Endodermal cell (in vitro differentiated cells): ENCODE measurements at regions not wholly inside any gene's neighbourhood (a gene's known extent, or its start where the extent isn't known, plus 50 kb on each side); places are given as distances from the start of the nearest gene placed in this dataset.

Experiments used
- DNase-seq: peaks from one replicate; pipeline ENCODE4 v3.0.0-alpha.2; 2017
- H3K27ac ChIP-seq: 2 replicates; pipeline ENCODE4 v1.5.1; 2013; ENCODE audit warnings: mild to moderate bottlenecking, low read depth, low read length, moderate library complexity
- H3K27me3 ChIP-seq: 2 replicates; pipeline ENCODE4 v1.6.1; 2013; ENCODE audit warnings: mild to moderate bottlenecking, low read length, moderate library complexity; ENCODE audit not compliant: insufficient read depth, control insufficient read depth, poor library complexity, severe bottlenecking
- H3K36me3 ChIP-seq: 2 replicates; pipeline ENCODE4 v1.7.0; 2013; ENCODE audit warnings: mild to moderate bottlenecking, low read length, moderate library complexity; ENCODE audit not compliant: control insufficient read depth, insufficient read depth
- H3K4me1 ChIP-seq: one replicate; pipeline ENCODE4 v1.7.0; 2013; ENCODE audit warnings: low read length; ENCODE audit not compliant: control insufficient read depth, insufficient read depth
- H3K4me3 ChIP-seq: 2 replicates; pipeline ENCODE4 v1.5.1; 2013; ENCODE audit warnings: mild to moderate bottlenecking, low read length, moderate library complexity
- H3K9ac ChIP-seq: 2 replicates; pipeline ENCODE4 v1.6.1; 2013; ENCODE audit warnings: mild to moderate bottlenecking, low read length, moderate library complexity; ENCODE audit not compliant: poor library complexity, severe bottlenecking; ENCODE audit errors: extremely low read depth
- H3K9me3 ChIP-seq: 2 replicates; pipeline ENCODE4 v1.6.1; 2013; ENCODE audit warnings: mild to moderate bottlenecking, low read length, moderate library complexity; ENCODE audit not compliant: control insufficient read depth
- H3K27ac Mint-ChIP-seq: 2 replicates; pipeline ENCODE4 v1.8.0; 2020; ENCODE audit warnings: mixed read lengths
- H3K27me3 Mint-ChIP-seq: 2 replicates; pipeline ENCODE4 v1.8.0; 2021; ENCODE audit warnings: mild to moderate bottlenecking, mixed read lengths; ENCODE audit not compliant: insufficient read depth
- H3K36me3 Mint-ChIP-seq: 2 replicates; pipeline ENCODE4 v1.8.0; 2020; ENCODE audit warnings: low read depth, mixed read lengths
- H3K4me1 Mint-ChIP-seq: 2 replicates; pipeline ENCODE4 v1.8.0; 2020; ENCODE audit warnings: mixed read lengths
- H3K4me3 Mint-ChIP-seq: 2 replicates; pipeline ENCODE4 v1.8.0; 2020; ENCODE audit warnings: mild to moderate bottlenecking, moderate library complexity, mixed read lengths
- H3K9me3 Mint-ChIP-seq: 2 replicates; pipeline ENCODE4 v1.8.0; 2020; ENCODE audit warnings: mild to moderate bottlenecking, mixed read lengths
- WGBS, 2 experiments: methylation state at CpG; one replicate each; pipeline versions ENCODE4 v1.1.5 to v1.1.7; 2013; ENCODE audit warnings: missing lambda C conversion rate in 2 of 2, mixed read lengths in 1 of 2; ENCODE audit not compliant: insufficient coverage in 1 of 2, insufficient read length in 1 of 2; 5-methylcytosine and 5-hydroxymethylcytosine counted together
- TF ChIP-seq, protein P1 (sequence below): fragments of 200-600 bp; sonication (generic); conservative IDR thresholded peaks from 2 replicates; pipeline ENCODE4 v1.5.0; 2021; ENCODE audit warnings: antibody characterized with exemption, mild to moderate bottlenecking

DNA sequence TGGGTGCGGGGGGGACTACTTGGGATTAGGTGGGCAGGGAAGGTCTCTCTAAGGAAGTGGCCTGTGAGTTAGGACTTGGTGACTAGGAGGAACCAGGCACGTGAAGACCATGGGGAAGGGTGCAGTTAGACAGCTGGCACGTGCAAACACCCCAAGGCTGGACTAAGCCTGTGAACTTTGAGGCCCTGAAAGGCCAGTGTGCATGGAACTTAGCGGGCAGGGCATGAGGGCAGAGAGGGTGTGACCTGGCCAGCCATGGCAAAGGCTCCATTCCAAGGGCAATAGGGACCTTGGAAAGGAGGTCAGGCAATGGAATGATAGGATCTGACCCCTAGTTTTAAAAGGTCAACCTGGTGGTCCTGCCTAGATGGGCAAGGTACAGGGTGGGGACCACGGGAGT lies 158.4 kb upstream of the PCBD1 start:
- Mint-ChIP-seq H3K4me1 (peaks cover 18% of the 10 kb centered on the region), H3K27ac (no peak overlapping the region), H3K36me3 (no peaks in the 10 kb centered on the region), H3K4me3 (no peak overlapping the region), H3K27me3 (no peaks in the 10 kb centered on the region), H3K9me3 (no peaks in the 10 kb centered on the region)
- H3K27ac ChIP-seq = no peak overlapping the region
- no peak for DNase-seq
- no peaks in the 10 kb centered on the region for H3K4me1 ChIP-seq
- H3K9me3 ChIP-seq = no peaks in the 10 kb centered on the region
- TF ChIP-seq, protein P1, sequence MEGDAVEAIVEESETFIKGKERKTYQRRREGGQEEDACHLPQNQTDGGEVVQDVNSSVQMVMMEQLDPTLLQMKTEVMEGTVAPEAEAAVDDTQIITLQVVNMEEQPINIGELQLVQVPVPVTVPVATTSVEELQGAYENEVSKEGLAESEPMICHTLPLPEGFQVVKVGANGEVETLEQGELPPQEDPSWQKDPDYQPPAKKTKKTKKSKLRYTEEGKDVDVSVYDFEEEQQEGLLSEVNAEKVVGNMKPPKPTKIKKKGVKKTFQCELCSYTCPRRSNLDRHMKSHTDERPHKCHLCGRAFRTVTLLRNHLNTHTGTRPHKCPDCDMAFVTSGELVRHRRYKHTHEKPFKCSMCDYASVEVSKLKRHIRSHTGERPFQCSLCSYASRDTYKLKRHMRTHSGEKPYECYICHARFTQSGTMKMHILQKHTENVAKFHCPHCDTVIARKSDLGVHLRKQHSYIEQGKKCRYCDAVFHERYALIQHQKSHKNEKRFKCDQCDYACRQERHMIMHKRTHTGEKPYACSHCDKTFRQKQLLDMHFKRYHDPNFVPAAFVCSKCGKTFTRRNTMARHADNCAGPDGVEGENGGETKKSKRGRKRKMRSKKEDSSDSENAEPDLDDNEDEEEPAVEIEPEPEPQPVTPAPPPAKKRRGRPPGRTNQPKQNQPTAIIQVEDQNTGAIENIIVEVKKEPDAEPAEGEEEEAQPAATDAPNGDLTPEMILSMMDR = no peak
- no peak overlapping the region for H3K4me3 ChIP-seq
- H3K27me3 ChIP-seq = no peaks in the 10 kb centered on the region
- no peaks in the 10 kb centered on the region for H3K36me3 ChIP-seq
- WGBS, 2 experiments = 90 to 93% methylated on average over 4 to 5 of the region's 5 CpGs
- no peak overlapping the region for H3K9ac ChIP-seq

DNA sequence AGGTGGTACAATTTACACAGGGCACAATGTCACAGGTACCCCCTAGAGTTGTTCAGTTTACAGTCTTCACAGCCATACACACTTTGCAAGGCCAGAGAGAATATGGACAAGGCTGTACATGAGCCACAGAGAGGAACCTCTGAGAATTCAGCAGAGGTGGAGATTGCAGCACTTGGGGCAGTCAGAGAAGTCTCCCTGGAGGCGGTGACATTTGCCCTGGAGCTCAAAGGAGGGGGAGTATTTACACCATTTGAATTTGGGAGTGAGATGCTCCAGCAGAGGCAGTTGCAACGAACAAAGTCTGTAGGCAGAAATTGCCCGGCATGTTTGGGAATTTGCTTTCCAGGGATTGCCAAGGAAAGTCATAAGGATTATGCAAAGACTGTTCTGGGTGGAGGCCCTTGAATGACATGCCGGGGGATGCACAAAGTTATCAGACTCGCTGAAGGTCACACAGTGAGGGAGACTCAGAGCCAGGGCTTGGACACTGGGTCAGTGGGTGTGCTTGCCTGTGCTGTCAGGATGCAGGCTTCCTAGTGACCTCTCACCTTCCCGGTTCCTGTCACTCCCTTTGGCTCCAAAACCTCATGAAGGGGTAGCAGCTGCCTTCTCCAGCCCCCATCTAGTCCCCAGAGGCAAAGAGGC lies 160.7 kb upstream of the PCBD1 start:
- no peak overlapping the region for H3K4me3 Mint-ChIP-seq
- H3K27ac Mint-ChIP-seq = no peak overlapping the region
- 85 to 90% methylated on average over 3 to 6 of the region's 6 CpGs for WGBS, 2 experiments
- Histone ChIP-seq H3K27ac (no peak overlapping the region), H3K9me3 (no peaks in the 10 kb centered on the region), H3K4me1 (no peaks in the 10 kb centered on the region), H3K4me3 (no peak overlapping the region), H3K27me3 (no peaks in the 10 kb centered on the region), H3K36me3 (no peaks in the 10 kb centered on the region), H3K9ac (no peak overlapping the region)
- DNase-seq = no peak
- H3K9me3 Mint-ChIP-seq = no peaks in the 10 kb centered on the region
- no peaks in the 10 kb centered on the region for H3K36me3 Mint-ChIP-seq
- TF ChIP-seq, protein P1 = no peak
- H3K27me3 Mint-ChIP-seq = no peaks in the 10 kb centered on the region
- peaks cover 18% of the 10 kb centered on the region for H3K4me1 Mint-ChIP-seq

DNA sequence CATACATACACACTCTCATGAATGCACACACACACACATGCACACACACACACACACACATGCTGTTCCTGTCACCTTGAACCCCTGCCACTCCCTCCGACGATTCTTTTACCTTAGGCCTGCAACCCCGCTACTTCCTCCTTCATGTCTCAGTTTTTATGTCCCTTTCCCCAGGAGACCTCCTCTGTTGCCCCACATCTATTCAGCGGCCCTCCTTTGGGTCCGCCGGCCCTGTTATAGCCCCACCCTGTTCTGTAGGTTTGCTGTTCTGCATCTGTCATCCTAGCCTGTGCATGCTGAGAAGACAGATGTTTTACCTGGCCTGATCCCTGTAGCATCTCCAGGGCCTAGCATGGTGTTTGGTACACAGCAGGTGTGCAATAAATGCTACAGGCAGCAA lies 161.6 kb upstream of the PCBD1 start:
- H3K4me3 Mint-ChIP-seq = no peak overlapping the region
- WGBS, 2 experiments = 91 to 100% methylated on average over 5 to 6 of the region's 6 CpGs

More for the DNA sequence above, 161.6 kb upstream of the PCBD1 start:
- TF ChIP-seq, protein P1 = no peak
- H3K4me1 Mint-ChIP-seq = peaks cover 15% of the 10 kb centered on the region
- H3K27me3 Mint-ChIP-seq = peaks cover 1% of the 10 kb centered on the region
- no peak for DNase-seq
- no peak overlapping the region for H3K27ac Mint-ChIP-seq
- H3K9me3 ChIP-seq = no peaks in the 10 kb centered on the region
- no peaks in the 10 kb centered on the region for H3K36me3 Mint-ChIP-seq
- H3K4me3 ChIP-seq = no peak overlapping the region
- no peak overlapping the region for H3K27ac ChIP-seq
- H3K9ac ChIP-seq = no peak overlapping the region
- H3K4me1 ChIP-seq = no peaks in the 10 kb centered on the region
- H3K36me3 ChIP-seq = no peaks in the 10 kb centered on the region
- H3K9me3 Mint-ChIP-seq = no peaks in the 10 kb centered on the region
- H3K27me3 ChIP-seq = no peaks in the 10 kb centered on the region
